Superior temporal gyrus (tissue), 1 donor: ENCODE measurements at regions not wholly inside any gene's neighbourhood (a gene's known extent, or its start where the extent isn't known, plus 50 kb on each side); places are given as distances from the start of the nearest gene placed in this dataset.
A peak's percentile ranks its signal among the peaks of the same experiment; 100 is the strongest.

Source experiments
- DNase-seq: peaks from one replicate; pipeline ENCODE4 v3.0.0-alpha.2; 2016; ENCODE audit errors: extremely low spot score

DNA sequence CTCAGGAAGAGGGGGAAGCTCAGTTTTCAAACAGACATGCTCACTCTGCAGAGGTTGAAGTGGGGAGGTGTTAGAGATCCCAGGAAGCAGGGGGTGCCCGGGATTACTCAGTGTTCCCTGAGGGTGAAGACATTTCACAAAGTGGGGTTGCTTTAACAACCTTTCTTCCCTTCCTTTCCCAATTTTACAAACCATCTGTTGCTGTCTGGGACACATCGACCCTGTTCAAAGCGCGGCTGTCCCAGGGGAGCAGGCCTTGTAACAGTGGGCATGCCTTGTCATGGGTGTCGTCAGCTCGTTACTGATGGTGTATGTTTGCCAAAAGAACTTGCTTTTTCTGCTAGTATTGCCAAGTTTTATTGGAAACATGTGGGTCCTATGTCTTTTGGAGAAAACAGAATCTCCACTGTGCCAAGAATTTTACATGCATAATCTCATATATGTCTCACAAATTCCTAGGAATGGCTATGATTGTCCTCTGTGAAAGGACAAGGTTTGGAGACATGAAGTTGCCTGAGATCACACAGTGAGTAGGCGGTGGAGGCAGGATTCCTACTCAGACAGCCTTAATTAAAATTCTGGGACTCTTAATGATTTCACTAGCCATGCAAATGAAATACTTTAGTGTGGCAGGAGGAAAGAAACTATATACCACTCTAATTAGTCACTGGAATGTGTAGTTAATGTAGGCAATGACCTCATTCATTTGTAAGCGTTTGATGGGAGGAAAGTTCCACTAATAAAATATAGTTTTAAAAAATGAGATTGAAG, 198.9 kb downstream of the NXNL2 start:
- no peak for DNase-seq

GRCh38 chr9:88734527-88734926, 199.5 kb downstream of the NXNL2 start:
- no peak for DNase-seq

GRCh38 chr9:88736136-88736637, 201.2 kb downstream of the NXNL2 start:
- no peak for DNase-seq

DNA sequence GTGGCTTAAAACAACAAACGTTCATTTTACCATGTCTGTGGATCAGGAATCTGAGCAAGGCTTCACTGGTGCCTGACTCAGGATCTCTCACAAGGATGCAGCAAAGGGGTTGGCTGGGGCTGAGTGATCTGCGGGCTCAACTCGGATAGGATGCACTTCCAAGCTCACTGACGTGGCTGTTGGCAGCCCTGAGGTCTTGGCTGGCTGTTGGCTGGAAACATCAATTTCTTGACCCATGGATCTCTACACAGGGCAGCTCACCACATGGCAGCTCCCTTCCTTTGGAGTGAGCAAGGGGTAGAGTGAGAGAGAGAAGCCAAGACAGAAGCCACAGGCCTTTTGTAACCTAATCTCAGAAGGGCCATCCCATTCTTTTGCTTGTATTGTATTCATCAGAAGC, 202.1 kb downstream of the NXNL2 start:
- DNase-seq, result no peak

GRCh38 chr9:88737876-88738275, 202.9 kb downstream of the NXNL2 start:
- DNase-seq, result no peak

DNA sequence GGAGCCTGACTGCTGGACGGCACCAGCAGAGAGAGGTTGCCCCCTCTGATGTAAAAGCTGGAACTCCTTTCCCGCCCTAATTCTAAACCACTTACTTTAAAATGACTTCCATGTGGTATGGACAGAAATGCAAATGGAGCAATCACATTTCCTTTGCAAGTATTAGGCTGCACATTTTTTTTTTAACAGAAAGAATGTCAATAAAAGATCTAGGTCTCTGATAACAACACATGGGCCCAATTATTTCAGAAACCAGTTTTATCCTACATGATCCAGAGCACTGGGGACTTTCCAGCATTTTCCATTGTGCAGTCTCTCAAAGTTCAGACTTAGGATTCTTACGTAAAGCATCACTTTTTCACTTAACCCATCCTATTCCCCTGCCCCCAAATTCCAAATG, 203.7 kb downstream of the NXNL2 start:
- DNase-seq, result no peak

GRCh38 chr9:88739373-88739772, 204.4 kb downstream of the NXNL2 start:
- no peak for DNase-seq

DNA sequence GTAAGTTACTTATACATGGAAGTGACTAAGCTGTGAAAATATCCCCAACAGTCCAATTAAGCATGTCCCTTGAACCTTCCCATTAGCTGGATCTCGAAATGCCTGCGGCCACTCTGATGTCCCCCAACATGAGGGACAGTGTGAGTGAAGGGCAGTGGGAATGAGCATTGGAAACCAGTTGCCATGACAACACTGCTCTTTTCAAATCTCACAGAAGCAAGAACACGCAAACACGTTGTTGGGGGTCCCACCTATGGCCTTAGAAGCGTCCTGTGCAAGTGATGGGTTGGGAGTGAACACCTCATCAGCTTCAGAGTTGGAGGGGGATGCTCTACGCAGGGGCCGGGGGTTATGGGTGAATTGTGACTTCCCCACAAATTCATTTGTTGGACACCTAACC, 205.9 kb downstream of the NXNL2 start:
- DNase-seq, result no peak

DNA sequence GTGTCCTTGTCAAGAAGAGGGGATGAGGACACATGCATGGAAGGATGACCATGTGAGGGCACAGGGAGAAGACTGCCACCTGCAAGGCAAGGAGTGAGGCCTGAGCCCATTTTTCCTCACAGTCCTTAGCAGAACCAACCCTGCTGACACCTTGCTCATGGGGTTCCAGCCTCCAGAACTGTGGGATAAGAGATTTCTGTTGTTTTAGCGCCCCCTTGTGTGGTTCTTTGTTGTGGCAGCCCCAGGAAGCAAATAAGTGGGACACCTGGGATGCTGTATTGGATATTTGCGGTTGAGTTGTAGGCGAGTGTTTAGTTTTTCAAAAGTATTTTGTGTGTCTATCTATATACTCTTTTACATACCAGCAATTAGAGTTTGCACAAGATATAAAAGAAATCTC, 206.4 kb downstream of the NXNL2 start:
- DNase-seq, result no peak

DNA sequence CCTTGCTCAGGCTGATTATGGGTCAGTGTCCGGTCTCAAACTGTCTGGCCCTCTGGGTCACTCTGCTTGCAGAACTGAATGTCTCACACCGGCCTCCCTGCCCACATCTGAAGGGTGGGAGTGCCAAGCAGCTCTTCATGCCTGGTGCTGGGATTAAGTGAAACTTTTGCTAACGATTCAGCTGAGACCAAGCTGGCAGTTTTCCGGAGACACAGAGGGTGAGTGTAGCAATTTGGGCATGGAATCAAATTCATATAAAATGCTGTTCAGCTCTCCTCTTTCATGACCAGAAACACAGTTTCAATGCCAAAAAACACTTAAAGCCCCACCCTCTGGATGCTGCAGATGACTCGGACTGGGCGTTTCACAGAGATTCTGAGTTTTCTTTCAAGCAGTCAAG, 207.5 kb downstream of the NXNL2 start:
- DNase-seq, result peak; percentile 35

GRCh38 chr9:88742905-88743304, 207.9 kb downstream of the NXNL2 start:
- no peak for DNase-seq

- no peak for DNase-seq
Measured at GRCh38 chr9:88745276-88746001, 210.5 kb downstream of the NXNL2 start.

DNA sequence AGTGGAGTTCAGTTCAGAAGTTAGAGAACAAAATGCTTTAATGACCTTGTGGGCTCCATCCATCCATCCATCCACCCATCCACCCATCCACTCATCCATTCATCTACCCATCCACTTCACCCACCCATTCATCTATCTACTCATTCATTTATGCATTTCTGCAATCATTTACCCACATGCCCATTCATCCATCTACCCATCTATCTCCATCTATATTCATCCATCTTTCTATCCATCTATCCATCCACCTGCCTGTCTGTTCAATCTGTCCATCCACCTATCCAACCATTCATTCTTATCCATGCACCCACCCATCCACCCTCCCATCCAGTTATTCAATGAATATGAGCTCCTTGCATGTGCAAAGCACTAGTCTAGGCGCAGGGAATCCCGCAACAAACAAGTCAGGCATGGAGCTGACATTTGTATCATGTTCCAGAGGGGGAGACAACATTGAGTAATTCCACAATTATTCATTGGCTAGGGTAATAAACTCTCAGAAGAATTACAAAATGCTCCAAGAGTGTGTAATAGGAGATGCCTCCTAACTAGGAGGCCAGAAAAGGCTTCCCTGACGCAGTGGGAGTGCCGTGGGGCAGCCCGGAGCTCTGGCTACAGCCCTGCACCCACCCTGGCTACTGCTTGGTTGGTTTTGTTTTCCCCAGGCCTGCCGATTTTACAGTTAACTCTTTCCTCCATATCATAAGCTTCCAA, 211.2 kb downstream of the NXNL2 start:
- no peak for DNase-seq

DNA sequence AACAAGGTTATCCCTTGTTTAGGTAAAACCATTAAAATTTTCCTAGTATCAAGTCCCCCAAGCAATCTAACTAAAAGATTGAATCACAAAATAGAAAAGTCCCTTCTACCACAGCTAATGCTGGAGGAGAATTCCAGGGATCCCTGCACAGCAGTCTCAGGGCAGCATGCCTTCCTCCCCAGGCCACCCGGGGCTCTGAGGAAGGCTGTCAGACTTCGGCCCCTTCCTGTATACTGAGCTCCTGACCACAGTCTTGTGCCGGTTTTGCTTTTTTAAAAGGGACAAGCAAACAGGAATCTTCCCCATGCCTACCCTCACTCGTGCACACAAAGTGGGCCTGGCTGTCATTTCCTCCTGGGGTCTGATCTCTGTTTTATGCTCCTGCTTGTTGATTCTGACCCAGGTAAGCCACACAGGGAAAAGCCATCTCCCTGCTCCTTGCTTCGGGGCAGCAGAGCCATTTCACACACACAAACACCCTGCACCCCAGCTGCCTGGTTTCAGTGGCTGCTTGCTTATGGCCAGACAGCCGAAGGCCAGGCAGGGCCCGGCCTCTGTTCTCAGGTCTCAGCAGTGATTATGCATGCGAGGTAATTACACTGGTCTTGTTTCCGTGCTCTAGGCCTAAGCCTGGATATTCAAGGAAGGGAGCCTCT, 211.9 kb downstream of the NXNL2 start:
- DNase-seq, result no peak

- DNase-seq, result no peak
Measured at GRCh38 chr9:88747768-88748167, 212.8 kb downstream of the NXNL2 start.

- DNase-seq, result no peak
Measured at GRCh38 chr9:88748566-88749261, 213.7 kb downstream of the NXNL2 start.

GRCh38 chr9:88749420-88749819, 214.4 kb downstream of the NXNL2 start:
- DNase-seq, result no peak

DNA sequence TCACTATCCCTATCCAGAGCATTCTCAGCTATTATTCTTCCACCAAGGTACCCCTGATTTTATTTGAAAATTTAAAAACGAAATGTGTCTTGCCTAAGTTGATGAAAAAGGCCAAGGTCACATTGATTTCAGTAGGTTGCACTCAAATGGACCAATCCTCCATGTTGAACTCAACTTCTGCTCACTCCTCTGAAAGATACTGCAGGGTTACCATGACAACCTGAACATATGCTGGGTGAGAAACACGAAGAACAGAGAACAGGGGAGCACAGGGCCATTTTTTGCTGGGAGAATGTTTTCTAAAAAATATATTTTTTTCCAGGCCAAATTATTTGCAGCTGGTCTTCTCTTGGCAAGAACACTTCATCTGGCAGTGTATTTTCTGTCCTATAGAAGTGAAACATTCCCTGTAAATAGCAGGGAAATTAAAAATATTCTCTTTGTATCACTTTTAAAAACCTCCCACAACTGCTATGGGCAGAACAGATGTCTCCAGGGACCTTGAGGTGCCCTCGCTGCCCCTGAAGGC, 215.9 kb downstream of the NXNL2 start:
- peak; percentile 55 for DNase-seq

DNA sequence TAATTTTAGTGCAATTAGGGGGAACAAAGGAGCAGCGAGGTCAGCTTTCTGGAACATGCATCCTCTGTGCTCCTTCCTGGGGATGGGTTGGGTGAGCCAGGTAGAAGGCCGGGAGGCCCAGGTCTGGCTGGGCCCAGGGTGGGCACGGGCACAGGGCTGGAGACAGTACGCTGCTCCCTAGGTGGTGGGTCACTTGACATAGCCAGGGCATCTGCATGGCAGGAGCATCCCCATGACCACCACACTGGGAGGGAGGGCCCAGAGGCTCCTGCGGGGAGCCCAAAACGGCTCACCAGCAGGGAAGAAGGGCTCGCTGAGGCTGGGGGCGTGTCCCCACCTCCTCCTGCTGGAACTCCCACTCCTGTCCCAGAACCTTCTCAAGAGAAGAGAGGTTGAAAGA, 216.8 kb downstream of the NXNL2 start:
- DNase-seq, result no peak

DNA sequence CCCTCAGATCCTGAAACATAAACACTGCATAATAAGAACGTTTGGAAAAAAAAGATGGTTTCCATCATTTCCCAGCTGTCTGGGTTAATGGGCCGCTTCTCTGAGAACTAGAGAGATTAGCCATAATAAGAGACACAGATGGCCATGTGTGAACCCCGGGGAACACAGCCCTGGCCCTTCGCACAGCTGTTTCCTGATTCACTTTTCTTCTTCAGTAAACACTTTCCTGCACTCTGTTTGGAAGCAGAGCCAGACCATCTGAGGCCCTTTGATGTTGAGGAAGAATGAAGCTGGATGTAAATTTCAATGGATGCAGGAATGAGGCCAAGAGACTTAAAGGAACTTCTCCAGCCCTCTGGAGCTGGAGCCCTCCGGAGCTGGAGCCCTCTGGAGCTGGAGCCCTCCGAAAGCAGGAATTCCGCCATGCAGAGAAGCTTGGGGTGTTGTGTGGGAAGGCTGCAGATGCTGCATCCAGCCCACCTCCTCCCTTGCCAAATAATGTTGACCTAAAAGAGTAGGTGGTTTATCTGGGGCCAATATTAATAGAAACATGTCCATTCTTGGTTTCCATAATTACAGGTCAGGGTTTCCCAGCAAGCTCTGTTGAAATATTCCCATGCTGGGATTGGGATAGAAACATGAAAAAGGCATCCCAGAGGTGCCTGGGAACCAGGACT, 218.9 kb downstream of the NXNL2 start:
- DNase-seq, result no peak

DNA sequence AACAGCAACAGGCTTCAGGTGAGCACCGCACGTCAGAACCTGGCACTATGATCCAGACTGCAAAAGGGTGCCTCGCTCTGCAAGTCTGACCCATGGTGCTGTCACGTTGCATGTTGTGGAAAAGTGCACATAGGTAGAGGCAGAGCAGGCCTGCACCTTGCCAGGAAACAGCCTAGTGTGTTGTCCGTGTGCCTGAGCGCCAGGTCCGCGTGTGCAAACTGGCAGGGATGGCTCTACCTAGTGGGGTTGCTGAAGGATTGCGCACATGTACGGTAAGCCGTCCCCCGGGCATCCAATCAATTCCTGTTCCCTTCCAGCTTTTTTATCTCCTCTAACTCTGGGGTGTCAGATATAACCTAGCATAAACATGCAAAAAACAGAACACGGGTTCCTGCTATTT, 219.5 kb downstream of the NXNL2 start:
- DNase-seq, result no peak
